ENCODE measurements at regions not wholly inside any gene's neighbourhood (a gene's known extent, or its start where the extent isn't known, plus 50 kb on each side); places are given as distances from the start of the nearest gene placed in this dataset.

GRCh38 chr3:181264486-181264885 is 274.9 kb upstream of the DNAJC19 start:
- Histone ChIP-seq H3K4me1 (ENCODE audit: control insufficient read depth in 5 of 5, insufficient read depth in 5 of 5, low read length in 5 of 5) (no peaks in the 10 kb centered on the region), H3K4me3 (no peak overlapping the region), H3K9ac (ENCODE audit: insufficient read depth in 1 of 2, low read length in 2 of 2) (no peak overlapping the region), H3K36me3 (ENCODE audit: control insufficient read depth in 4 of 4, insufficient read depth in 4 of 4, low read length in 4 of 4) (no peaks in the 10 kb centered on the region), H3K27ac (ENCODE audit: low read depth in 1 of 2, low read length in 1 of 2) (no peak overlapping the region), H3K27me3 (ENCODE audit: control insufficient read depth in 3 of 3, insufficient read depth in 3 of 3, low read length in 2 of 3) (no peaks in the 10 kb centered on the region), H3K9me3 (ENCODE audit: control insufficient read depth in 4 of 4, insufficient read depth in 3 of 4, low read length in 3 of 4) (no peaks in the 10 kb centered on the region)
- DNase-seq (no peak), ATAC-seq (ENCODE audit: insufficient read depth, low FRiP score) (no peak)
- WGBS, 2 donors = 76 to 85% methylated on average over 2 of the region's 2 CpGs
- no peak for TF ChIP-seq CTCF (IDR thresholded peaks at IDR 0.05; ENCODE audit: control extremely low read depth, extremely low read depth)

DNA sequence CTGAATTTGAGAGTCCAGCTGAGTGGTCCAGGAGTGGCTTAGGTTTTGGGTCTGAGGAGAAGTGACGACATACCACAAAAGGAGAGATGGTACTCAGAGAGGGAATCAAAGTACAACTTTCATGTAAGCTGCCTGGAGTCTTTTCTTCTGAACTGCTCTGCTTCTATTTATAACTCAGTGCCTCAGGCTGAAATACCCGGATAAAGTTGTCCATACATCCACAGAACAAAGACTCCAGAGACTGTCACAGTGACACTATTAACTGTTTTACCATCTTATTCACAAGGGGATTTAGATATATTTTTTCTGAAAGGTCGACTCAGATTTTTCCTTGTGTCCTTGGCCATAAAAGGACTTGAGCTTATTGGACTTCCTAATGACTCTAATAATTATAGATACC is 264.3 kb upstream of the DNAJC19 start:
- WGBS, 2 donors = 62 to 63% methylated on average over 3 of the region's 3 CpGs
- no peaks in the 10 kb centered on the region for H3K4me1 ChIP-seq (ENCODE audit: control insufficient read depth in 5 of 5, insufficient read depth in 5 of 5, low read length in 5 of 5)
- no peaks in the 10 kb centered on the region for H3K36me3 ChIP-seq (ENCODE audit: control insufficient read depth in 4 of 4, insufficient read depth in 4 of 4, low read length in 4 of 4)
- H3K9me3 ChIP-seq (ENCODE audit: control insufficient read depth in 4 of 4, insufficient read depth in 3 of 4, low read length in 3 of 4) = no peaks in the 10 kb centered on the region
- no peak for TF ChIP-seq CTCF (IDR thresholded peaks at IDR 0.05; ENCODE audit: control extremely low read depth, extremely low read depth)
- ATAC-seq (ENCODE audit: insufficient read depth, low FRiP score) (no peak), DNase-seq (no peak)
- no peaks in the 10 kb centered on the region for H3K27me3 ChIP-seq (ENCODE audit: control insufficient read depth in 3 of 3, insufficient read depth in 3 of 3, low read length in 2 of 3)
- H3K9ac ChIP-seq (ENCODE audit: insufficient read depth in 1 of 2, low read length in 2 of 2) = no peak overlapping the region
- no peak overlapping the region for H3K27ac ChIP-seq (ENCODE audit: low read depth in 1 of 2, low read length in 1 of 2)
- H3K4me3 ChIP-seq = no peak overlapping the region

DNA sequence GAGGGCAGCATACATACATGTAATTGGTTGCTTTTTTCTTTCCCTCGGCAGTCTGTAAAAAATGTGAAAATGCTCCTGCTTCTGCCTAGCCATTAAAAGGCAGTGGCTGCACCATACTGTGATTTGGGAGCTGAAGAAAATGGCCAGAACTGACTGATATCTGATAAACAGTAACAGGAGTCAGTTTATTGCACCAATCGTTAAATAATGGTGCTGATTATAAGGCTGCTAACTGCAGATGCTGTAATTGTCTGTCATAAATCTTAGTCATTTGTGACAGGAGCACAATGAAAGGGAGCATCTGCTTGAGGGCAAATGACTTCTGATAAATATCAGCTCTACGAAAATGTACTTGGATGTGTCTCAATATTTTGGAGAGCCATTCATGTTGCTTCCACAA is 263.1 kb upstream of the DNAJC19 start:
- Histone ChIP-seq H3K4me1 (ENCODE audit: control insufficient read depth in 5 of 5, insufficient read depth in 5 of 5, low read length in 5 of 5) (no peaks in the 10 kb centered on the region), H3K9ac (ENCODE audit: insufficient read depth in 1 of 2, low read length in 2 of 2) (no peak overlapping the region), H3K9me3 (ENCODE audit: control insufficient read depth in 4 of 4, insufficient read depth in 3 of 4, low read length in 3 of 4) (no peaks in the 10 kb centered on the region), H3K27ac (ENCODE audit: low read depth in 1 of 2, low read length in 1 of 2) (no peak overlapping the region), H3K27me3 (ENCODE audit: control insufficient read depth in 3 of 3, insufficient read depth in 3 of 3, low read length in 2 of 3) (no peaks in the 10 kb centered on the region), H3K36me3 (ENCODE audit: control insufficient read depth in 4 of 4, insufficient read depth in 4 of 4, low read length in 4 of 4) (no peaks in the 10 kb centered on the region), H3K4me3 (no peak overlapping the region)
- WGBS, 2 donors = 22 to 26% methylated on average over 3 of the region's 3 CpGs
- no peak for DNase-seq
- no peak for ATAC-seq (ENCODE audit: insufficient read depth, low FRiP score)
- no peak for TF ChIP-seq CTCF (IDR thresholded peaks at IDR 0.05; ENCODE audit: control extremely low read depth, extremely low read depth)

- WGBS, 2 donors = 63 to 78% methylated on average over 3 of the region's 3 CpGs
- Histone ChIP-seq H3K27ac (ENCODE audit: low read depth in 1 of 2, low read length in 1 of 2) (no peak overlapping the region), H3K4me1 (ENCODE audit: control insufficient read depth in 5 of 5, insufficient read depth in 5 of 5, low read length in 5 of 5) (no peaks in the 10 kb centered on the region), H3K27me3 (ENCODE audit: control insufficient read depth in 3 of 3, insufficient read depth in 3 of 3, low read length in 2 of 3) (no peaks in the 10 kb centered on the region), H3K36me3 (ENCODE audit: control insufficient read depth in 4 of 4, insufficient read depth in 4 of 4, low read length in 4 of 4) (no peaks in the 10 kb centered on the region), H3K9me3 (ENCODE audit: control insufficient read depth in 4 of 4, insufficient read depth in 3 of 4, low read length in 3 of 4) (no peaks in the 10 kb centered on the region), H3K9ac (ENCODE audit: insufficient read depth in 1 of 2, low read length in 2 of 2) (no peak overlapping the region), H3K4me3 (no peak overlapping the region)
- no peak for DNase-seq
- ATAC-seq (ENCODE audit: insufficient read depth, low FRiP score) = no peak
- no peak for TF ChIP-seq CTCF (IDR thresholded peaks at IDR 0.05; ENCODE audit: control extremely low read depth, extremely low read depth)
Observed at GRCh38 chr3:181250714-181251113, 261.2 kb upstream of the DNAJC19 start.

Measured in lung (tissue), 11 donors.